GM19395 (cell line): ENCODE measurements at regions not wholly inside any gene's neighbourhood (a gene's known extent, or its start where the extent isn't known, plus 50 kb on each side); places are given as distances from the start of the nearest gene placed in this dataset.

ENCODE experiments used
- ATAC-seq: cut with Tn5 transposase; IDR thresholded peaks from one replicate; pipeline ENCODE4 v1.9.1; 2021; ENCODE audit warnings: mild to moderate bottlenecking, moderate library complexity; ENCODE audit not compliant: unreplicated experiment

DNA sequence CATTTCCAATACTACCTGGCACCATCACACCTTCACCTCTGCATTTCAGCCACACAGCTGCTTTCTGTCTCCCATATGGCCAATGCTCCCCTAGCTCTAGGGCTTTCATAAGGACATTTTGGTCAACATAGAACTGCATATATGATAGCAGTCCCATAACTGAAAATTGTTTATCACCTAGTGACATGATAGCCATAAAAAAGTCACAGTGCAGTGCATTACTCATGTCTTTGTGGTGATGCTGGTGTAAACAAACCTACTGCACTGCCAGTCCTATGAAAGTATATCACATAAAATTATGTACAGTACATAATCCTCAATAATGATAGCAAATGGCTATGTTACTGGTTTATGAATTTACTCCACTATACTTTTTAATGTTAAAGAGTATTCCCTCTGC lies 221.0 kb downstream of the NAF1 start:
- no peak for ATAC-seq

DNA sequence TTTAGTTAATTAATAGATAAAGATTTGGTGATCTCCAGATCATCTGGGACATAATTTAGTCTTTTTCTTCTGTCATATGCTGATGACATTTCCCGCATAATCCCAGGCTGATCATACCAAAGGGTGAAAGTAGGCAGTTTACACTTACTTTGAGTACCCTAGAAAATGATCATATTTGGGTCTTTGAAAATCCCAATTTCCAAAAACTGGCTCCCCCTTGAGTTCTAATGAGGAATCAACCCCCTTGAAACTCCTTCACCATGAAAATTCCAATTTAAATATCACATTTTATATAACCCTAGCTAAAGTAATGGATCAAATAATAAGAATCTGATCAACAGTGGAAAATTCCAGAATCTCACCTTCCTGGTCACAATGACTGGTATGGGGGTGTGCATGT lies 223.4 kb downstream of the NAF1 start:
- ATAC-seq, result no peak

DNA sequence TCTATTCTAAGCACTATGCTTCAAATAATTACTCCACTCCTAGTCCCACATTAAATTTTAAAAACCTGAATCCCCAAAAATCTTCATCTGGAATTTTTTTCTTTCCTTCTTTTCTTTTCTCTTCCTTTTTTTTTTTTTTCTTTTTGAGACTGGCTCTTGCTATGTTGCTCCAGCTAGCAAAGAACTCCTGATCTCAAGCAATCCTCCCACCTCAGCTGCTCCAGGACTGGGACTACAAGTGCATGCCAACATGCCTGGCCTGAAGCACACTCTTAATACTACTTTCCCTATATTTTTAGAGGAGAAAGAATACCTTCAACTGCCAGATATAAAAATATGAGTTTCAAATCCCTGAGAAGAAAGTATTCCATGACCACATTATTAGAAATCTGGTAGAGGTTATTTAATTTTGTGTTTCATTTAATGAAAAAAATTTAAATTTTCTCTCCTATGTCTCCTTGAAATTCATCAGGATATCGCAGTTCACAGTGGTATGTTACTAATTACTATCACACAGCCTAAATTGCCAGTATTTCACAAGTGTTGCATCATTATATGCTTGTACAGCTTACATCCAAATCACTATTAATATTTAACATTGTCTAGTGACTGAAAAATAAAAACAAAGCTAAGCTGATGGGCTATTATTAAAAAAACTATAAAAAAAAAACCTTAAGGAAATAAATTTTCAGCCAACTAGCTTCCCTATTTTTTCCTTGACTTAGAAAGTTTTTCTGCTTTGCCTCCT lies 227.8 kb downstream of the NAF1 start:
- no peak for ATAC-seq

DNA sequence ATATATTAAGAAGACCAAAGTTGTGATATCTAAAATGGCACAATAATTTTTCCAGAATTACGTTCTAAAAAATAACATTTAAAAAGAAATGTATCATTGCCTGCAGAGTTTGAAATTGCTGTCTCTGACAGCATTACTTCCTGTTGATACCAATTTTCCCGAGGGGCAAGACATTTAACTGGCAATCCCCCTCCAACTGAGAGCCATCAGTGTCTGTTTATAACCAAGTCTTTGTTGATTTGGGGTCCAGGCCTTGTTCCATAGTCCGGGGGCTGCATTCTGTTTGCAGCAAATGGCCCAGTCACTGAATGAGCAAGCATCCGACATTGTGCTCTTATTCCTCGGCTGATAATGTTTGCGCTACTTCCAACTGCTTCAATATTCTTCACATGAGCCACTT lies 231.5 kb downstream of the NAF1 start:
- ATAC-seq, result no peak

DNA sequence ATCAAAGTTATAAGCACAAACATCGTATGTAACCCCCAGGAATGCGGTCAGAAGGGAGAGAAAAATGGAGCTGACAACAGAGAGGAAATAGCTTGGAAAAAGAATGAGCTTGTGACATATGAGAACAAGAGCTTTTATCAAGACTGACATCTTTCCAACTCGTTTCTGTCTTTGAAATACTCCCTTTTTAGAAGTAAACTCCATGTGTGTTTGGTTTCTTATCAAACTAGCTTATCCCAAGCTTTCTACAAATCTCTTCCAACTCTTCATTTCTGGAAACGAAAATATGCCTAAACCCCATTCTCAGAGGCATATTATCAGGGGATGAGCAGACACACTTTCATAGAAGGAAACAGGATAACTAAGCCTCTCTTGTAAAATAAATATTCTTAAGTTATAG lies 235.4 kb downstream of the NAF1 start:
- no peak for ATAC-seq

DNA sequence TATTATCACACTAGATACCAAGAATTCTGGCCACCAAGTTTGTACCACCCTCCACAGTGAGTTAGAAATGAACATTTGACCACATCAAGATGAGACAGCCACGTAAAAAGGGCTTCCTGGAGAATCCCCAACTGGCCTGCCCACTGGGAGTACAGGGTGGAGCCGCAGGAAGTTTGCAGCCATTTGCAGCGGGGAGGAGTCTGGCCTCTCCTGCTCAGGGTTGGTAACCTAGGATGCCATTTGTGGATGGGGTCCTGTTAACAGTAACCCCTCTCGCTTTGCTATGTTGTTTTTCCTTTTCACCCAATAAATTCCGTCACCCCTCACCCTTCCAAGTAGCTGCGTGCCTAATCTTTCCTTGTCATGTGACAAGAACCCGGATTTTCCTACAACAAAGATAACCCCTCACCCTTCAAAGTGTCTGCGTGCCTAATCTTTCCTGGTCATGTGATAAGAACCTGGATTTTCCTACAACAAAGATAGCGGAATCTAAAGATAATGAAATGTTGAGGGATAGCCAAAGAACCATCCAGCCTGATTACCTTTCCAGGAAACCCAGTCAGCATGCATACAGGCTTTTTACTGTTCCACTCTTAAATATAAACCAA lies 245.4 kb downstream of the NAF1 start:
- no peak for ATAC-seq

DNA sequence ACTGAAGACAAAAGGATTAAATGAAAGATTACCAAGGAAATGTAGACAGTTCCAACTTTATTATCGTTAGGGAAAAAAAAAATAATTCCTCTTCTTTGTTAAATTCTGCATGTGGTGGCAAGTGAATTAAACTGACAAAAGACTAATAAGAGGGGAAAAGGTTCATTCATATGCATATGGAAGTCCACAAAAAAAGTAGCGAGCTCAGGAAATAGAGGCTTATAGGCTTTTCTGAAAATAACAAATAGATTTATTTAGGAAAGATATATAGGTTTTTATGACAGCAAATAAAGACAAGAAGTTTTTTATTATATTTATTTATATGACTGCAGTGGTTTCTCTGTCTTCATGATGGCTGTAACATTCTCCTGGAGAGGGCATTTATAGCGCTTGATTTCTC lies 246.0 kb downstream of the NAF1 start:
- ATAC-seq, result no peak

DNA sequence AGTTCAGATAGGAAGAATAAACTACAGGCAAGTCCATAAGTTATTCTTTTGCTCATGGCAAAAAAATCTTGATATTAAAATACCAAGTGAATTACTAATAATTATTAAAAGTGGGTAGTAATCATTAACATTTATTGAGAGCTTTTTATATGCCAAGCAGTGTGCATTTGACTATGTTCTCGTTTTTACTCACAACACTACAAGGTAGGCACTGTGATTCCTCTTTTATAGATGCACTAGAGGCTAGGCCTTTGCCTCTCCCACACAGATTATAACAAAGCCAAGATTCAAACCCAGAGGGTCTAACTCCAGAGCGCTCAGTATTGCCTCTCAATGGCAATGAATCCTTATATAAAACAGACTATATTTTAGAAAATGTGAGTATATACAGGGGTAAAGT lies 254.2 kb downstream of the NAF1 start:
- ATAC-seq, result no peak

DNA sequence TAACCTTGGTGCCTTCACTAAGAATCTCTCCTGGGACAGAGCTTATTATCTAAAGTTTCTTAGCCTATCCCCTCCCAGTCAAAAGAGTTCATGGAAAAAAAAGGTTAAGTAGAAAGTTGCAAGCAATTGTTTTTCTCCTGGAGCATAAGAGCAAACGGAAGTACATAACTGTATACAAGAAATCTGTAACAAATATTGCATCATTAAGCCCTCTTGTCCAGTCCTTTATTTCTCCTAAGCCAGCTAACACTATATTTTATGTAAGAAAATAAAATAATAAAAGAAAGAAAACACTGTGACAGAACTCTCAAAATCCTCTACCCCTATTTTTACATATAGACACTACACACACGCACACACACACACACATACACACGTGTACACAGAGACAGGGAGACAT lies 255.3 kb downstream of the NAF1 start:
- ATAC-seq, result no peak

DNA sequence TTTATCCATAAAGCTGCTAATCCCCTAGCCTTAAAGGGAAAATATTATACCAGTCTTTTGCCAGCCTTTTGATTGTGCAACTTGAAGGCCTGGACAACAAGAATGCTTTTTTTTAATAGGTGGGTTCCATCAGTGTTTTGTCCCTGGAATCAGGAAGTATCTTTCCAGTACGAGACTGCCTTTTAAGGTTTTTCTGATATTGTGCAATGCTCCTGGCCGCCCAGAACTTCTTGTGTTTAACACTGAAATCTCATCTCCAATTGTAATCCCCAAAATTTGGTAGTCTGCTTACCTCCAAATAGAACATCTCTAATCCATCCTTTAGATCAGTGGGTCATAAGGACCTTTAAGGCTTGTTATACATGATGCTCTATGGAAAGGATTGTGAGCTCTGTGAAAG lies 256.7 kb downstream of the NAF1 start:
- ATAC-seq, result no peak

DNA sequence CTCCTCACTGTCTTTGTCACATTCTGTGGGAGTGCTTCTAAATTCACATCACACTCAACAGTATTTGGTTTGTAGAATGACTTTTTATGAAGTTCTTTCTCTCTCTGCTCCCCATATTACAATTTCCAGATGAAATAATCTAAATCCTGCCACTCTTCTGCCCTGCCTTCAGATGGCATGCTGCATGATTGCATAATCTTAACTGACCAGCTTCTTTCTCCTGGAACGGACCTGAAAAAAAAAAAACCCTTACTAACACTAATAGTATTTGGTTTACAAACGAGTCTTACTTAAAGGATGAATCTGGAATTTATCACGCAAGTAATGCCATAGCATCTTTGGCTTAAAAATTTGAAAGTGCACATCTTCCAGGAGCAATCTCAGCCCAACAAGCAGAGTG lies 272.3 kb downstream of the NAF1 start:
- ATAC-seq, result no peak

DNA sequence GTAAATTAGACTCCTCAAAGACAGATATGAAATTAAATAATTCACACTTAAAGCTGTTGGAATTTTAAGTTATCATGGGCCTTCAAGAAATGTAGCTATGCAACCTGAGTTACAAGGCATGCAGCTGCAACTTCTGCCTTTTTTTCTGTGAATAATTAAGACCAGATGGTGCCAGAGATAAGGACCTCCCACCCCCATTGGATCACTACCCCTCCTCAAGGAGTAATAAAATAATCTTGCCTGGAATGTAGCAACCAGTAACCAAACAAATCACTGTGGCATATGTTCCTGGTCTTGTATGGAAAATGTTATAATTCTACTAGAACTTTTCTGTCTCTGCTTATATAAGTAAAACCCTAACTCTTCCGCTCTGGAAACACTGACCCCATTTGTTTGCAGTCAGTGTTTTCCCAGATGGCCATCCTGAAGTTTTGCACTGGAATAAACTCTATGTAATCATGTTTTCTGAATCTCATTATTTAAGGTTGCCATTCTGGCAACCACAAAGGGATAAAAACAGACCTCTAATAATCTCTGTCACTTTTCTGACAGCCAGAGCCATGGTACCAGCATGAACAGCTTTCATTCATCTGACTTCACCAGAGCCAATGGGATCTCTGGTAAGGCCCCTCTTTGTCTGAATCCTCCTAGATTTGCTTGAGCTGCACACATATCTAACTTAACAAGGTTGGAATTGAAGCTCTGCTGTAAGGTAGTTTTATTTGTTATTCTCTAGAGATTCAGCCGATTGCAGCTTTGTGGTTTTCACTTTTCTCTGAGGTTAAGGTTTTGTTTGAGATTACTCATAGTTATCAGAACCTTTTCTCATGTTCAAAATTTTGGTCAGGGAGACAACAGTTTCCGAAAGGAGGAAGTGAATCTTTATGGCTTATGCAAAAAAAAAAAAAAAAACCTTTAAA lies 274.6 kb downstream of the NAF1 start:
- peak; percentile 99 for ATAC-seq

DNA sequence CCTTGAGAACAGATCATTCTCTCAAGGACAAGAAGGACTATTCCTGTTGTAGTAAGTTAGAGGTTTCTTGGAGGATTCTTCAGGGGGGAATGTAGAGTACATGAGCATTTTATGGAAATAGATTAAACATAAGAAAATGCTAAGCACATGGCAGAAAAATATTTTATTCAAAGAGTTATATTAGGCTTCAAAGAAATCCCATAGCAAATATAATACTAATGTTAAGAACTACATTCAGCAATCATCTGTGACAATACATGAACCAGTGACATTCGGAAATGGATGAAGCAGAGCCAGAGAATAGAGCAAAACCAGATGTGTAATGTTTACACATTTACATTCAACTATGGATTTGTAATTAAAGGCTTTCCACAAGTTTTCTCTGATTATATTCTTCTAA lies 288.6 kb downstream of the NAF1 start:
- no peak for ATAC-seq

DNA sequence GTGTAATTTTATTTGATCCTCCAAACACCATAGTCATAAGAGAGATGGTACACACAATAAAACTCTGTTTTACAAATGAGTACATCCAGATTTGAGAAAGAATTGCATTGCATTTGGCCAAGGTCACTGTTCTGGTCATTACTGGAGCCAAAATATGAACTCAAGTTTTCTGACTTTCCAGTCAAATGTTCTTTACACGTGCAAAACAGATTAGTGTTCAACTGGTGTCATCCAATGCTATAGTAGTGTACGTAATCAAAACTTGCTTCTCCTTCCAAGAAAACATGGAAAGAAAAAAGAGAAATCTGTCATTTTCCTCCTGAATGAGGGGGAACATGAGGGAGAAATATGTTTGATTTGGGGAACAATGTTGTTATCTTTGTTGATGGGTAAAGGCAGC lies 291.9 kb downstream of the NAF1 start:
- ATAC-seq, result no peak

DNA sequence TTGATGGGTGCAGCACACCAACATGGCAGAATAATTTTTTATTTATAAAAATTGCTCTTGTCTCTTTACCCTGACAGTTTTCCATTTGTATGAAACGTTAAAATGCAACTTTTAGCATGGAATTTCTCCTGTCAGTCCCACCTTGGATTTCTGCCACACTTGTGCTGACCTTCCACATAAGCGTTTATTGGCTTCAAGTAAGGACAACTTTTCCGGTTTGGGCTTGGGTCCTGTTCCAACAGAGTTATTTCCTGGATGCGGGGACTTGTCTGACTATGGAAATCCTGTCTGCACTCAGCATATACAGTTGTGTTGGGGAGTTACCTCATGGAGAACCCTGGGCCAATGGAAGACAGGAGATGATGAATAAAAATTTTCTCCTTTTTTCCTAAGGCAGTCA lies 294.7 kb downstream of the NAF1 start:
- ATAC-seq, result no peak

DNA sequence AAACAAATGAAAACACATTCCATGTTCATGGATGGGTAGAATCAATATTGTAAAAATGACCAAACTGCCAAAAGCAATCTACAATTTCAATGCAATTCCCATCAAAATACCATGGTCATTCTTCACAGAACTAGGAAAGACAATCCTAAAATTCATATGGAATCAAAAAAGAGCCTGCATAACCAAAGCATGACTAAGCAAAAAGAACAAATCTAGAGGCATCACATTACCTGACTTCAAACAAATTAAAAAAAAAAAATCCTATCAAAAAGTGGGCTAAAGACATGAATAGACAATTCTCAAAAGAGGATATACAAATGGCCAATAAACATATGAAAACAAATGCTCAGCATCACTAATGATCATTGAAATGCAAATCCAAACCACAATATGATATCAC lies 297.5 kb downstream of the NAF1 start:
- no peak for ATAC-seq

DNA sequence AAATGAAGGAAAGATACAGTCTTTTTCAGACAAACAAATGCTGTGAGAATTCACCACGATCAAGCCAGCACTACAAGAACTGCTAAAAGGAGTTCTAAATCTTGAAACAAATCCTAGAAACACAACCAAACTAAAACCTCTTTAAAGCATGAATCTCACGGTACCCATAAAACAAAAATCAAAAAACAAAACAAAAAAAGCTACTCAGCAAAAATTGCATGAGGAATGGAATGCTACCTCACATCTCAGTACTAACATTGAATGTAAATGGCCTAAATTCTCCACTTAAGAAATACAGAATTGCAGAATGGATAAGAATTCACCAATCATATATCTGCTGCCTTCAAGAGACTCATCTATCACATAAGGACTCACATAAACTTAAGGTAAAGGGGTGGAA lies 300.1 kb downstream of the NAF1 start:
- ATAC-seq, result no peak

DNA sequence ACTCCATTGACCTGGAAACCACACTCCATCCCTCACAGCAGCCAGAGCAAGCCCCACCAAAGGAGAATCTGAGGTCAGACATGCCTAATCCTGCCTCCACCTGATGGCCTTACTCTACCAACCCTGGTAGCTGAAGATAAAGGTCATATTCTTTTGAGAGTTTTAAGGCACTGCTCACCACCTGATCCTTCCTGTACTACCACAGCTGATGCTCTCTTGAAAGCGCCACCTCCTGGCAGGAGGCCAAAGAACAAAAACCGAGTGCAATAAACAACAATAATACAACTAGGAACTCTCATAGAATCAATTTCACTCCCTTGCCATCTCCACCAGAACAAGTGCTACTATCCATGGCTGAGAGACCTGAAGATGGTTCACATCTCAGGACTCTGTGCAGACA lies 301.6 kb downstream of the NAF1 start:
- ATAC-seq, result peak; percentile 62

DNA sequence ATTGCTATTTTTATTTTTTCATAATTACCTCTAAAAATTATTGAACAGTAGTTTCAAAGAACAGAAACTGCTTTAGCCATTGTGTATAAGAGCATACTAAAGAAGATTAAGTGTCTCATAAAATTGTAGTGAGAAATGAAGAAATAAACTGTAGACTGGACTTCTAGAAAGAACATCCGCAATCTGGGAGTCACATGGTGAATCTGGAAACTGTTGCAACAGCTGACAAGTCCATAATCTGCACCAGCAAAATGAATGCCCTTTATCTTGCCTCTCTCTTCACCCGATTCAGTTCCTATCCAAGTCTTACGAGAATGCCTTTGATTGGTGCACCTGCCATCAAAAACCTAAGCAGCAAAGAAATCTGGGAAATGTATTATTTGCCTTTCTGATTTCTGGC lies 312.9 kb downstream of the NAF1 start:
- no peak for ATAC-seq

DNA sequence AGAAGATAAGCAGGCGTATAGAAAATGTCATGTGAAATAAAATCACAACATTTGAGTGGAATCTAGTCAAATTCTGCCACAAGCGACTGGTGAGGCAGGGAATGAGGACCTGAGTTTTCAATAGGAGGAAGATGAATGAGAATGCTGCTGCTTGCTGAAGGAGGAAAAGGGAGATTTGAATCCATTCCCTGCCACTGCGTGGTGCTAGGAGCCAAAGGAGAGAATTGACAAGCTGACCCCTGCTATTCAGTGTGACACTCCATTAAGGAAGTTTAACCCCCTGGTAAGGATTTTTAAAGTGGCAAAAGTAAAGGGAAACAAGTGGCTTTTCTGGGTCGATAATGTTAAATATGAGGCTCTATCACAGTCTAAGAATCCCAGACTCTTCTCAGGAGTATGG lies 314.0 kb downstream of the NAF1 start:
- no peak for ATAC-seq

DNA sequence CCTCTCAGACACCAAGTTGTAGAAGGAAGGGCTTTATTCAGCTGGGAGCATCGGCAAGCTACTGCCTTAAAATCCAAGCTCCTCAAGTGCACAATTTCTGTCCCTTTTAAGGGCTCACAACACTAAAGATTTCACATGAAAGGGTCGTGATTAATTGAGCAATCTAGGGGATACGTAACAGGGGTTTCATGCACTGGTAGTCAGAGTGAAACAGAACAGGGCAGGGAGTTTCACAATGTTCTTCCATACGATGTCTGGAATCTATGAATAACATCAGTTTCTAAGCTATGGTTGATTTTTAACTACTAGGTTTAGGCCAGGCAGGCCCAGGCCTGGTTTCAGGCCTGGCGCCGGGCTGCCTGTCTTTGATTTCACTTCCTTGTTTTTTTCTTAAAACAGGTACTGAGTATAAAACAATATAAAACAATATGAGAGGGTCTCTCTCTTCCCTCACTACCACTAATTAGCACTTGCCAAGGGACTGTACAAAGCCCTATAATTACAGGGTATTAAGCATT lies 315.4 kb downstream of the NAF1 start:
- ATAC-seq, result peak; percentile 32

DNA sequence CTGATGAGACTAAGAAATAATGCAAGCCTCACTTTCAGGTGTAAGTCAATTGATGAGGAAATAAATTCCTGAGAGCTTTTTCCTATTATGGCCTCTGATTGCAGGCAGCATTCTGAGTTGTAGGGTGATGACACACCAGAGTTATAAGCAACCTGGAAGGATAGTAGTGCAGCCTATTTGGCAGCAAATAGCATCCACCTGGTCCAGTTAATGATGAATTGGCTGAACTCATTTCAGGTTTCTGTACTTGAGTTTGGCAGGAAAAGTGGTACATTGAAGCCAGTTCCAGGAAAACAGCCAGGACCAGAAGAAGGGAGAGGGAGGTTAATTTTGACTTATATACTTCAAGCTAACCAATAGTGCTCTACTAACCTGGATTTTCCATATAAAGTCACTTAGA lies 316.8 kb downstream of the NAF1 start:
- no peak for ATAC-seq
